Small intestine (tissue), 7 donors: ENCODE measurements at regions not wholly inside any gene's neighbourhood (a gene's known extent, or its start where the extent isn't known, plus 50 kb on each side); places are given as distances from the start of the nearest gene placed in this dataset.

ENCODE experiments used
- DNase-seq, 2 donors: peaks; one replicate each; pipeline versions ENCODE4 v3.0.0 to v3.0.0-alpha.2; 2013
- FAIRE-seq: peaks from 2 replicates; lab custom pipeline; 2012; peaks lifted over from hg19 to GRCh38; lab: Jason Lieb, UNC
- H3K27ac ChIP-seq, 3 donors: one replicate each; pipeline ENCODE4 v1.5.1; 2013; ENCODE audit warnings: low read length in 2 of 3, mild to moderate bottlenecking in 2 of 3, control low read depth in 1 of 3, inconsistent platforms in 1 of 3, low read depth in 1 of 3, moderate library complexity in 1 of 3
- H3K27me3 ChIP-seq, 3 donors: one replicate each; pipeline ENCODE4 v1.6.1; 2013; ENCODE audit warnings: low read length in 3 of 3, inconsistent platforms in 1 of 3; ENCODE audit not compliant: control insufficient read depth in 3 of 3, insufficient read depth in 3 of 3
- H3K36me3 ChIP-seq, 3 donors: one replicate each; pipeline ENCODE4 v1.6.1; 2013; ENCODE audit warnings: low read length in 3 of 3, inconsistent platforms in 1 of 3, low read depth in 1 of 3, mild to moderate bottlenecking in 1 of 3, moderate library complexity in 1 of 3; ENCODE audit not compliant: control insufficient read depth in 3 of 3, insufficient read depth in 2 of 3
- H3K4me1 ChIP-seq, 3 donors: one replicate each; pipeline ENCODE4 v1.6.1; 2013; ENCODE audit warnings: low read length in 2 of 3, inconsistent platforms in 1 of 3, low read depth in 1 of 3, mild to moderate bottlenecking in 1 of 3, moderate library complexity in 1 of 3; ENCODE audit not compliant: control insufficient read depth in 3 of 3, insufficient read depth in 2 of 3
- H3K4me3 ChIP-seq, 3 donors: one replicate each; pipeline ENCODE4 v1.5.1; 2013; ENCODE audit warnings: low read length in 3 of 3, control low read depth in 1 of 3, inconsistent platforms in 1 of 3, low read depth in 1 of 3, mild to moderate bottlenecking in 1 of 3, moderate library complexity in 1 of 3
- H3K9me3 ChIP-seq, 2 donors: one replicate each; pipeline ENCODE4 v1.6.1; 2013; ENCODE audit warnings: low read depth in 1 of 2, low read length in 1 of 2; ENCODE audit not compliant: control insufficient read depth in 2 of 2, insufficient read depth in 1 of 2
- WGBS, 3 donors: extraction: QIAGEN DNeasy Blood & Tissue Kit; methylation state at CpG; one replicate each; pipeline ENCODE4 v1.1.7; 2013; 5-methylcytosine and 5-hydroxymethylcytosine counted together
- donor health status: healthy with polysubstance abuse.
- donor health status: control.
- donor health status: control.
- donor health status: Bipolar disorder and iron deficiency.
- donor health status: healthy.

GRCh38 chr13:53411463-53411862 lies 382.9 kb downstream of the OLFM4 start:
- H3K4me3 ChIP-seq, result no peak overlapping the region
- WGBS, 3 donors, result 30 to 38% (median 30%) methylated on average over 1 of the region's 1 CpG
- H3K27me3 ChIP-seq, result no peaks in the 10 kb centered on the region
- H3K36me3 ChIP-seq, result no peaks in the 10 kb centered on the region
- H3K9me3 ChIP-seq, result no peaks in the 10 kb centered on the region
- no peaks in the 10 kb centered on the region for H3K4me1 ChIP-seq
- DNase-seq, result no peak
- H3K27ac ChIP-seq, result no peak overlapping the region
- no peak for FAIRE-seq

GRCh38 chr13:53415135-53415534 lies 386.5 kb downstream of the OLFM4 start:
- no peak for DNase-seq
- FAIRE-seq, result no peak
- Histone ChIP-seq H3K36me3 (no peaks in the 10 kb centered on the region), H3K27ac (no peak overlapping the region), H3K9me3 (no peaks in the 10 kb centered on the region), H3K4me1 (no peaks in the 10 kb centered on the region), H3K27me3 (no peaks in the 10 kb centered on the region), H3K4me3 (no peak overlapping the region)
- 82 to 90% (median 87%) methylated on average over 2 of the region's 2 CpGs for WGBS, 3 donors

DNA sequence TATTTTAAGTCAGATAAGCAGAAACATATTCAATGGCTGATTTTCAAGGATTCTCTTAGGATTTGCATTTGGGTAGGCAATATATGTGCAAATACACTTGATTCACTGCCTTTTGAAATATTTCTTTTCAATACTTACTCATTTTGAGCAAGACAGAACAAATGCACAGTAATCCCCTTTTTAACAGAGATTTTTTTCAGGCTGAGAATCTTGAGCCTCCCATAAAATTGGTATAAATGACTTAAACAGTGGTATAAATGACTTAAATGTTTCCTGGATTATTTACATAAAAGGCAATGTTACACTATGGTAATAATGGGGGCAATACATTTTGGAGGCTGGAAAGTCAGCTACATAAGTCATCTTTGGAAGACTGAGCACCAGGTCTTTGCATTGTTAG lies 389.0 kb downstream of the OLFM4 start:
- Histone ChIP-seq H3K36me3 (no peaks in the 10 kb centered on the region), H3K27me3 (no peaks in the 10 kb centered on the region), H3K4me1 (no peaks in the 10 kb centered on the region), H3K9me3 (no peaks in the 10 kb centered on the region), H3K27ac (no peak overlapping the region), H3K4me3 (no peak overlapping the region)
- no peak for FAIRE-seq
- DNase-seq, result no peak

DNA sequence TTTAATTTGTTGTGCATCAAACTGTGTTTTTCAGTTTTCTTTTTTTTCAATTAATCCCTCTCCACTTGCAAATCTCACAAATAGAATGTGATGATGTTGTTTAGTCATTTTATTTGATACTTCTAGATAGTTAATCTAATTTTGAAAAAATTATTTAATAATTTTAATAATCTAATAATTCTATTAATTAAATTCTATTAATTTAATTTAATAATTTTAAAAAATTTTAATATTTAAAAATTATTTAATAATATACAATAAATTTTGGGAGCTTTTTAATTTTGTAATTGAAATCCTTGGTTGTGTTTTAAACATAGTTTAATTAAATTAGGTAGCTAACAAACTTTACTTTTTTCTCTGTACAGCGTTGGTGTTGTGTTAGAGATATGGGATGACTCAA lies 393.8 kb downstream of the OLFM4 start:
- Histone ChIP-seq H3K36me3 (no peaks in the 10 kb centered on the region), H3K27ac (no peak overlapping the region), H3K27me3 (no peaks in the 10 kb centered on the region), H3K9me3 (no peaks in the 10 kb centered on the region), H3K4me3 (no peak overlapping the region), H3K4me1 (no peaks in the 10 kb centered on the region)
- FAIRE-seq, result peak; percentile 55
- WGBS, 3 donors, result 73 to 87% (median 84%) methylated on average over 1 of the region's 1 CpG
- DNase-seq, result no peak

GRCh38 chr13:53436396-53436795 lies 407.8 kb downstream of the OLFM4 start:
- H3K9me3 ChIP-seq, result peaks cover 0 to 4% of the 10 kb centered on the region in 2 donors
- no peak overlapping the region for H3K27ac ChIP-seq
- no peaks in the 10 kb centered on the region for H3K4me1 ChIP-seq
- WGBS, 3 donors, result 36 to 56% (median 50%) methylated on average over 3 of the region's 3 CpGs
- no peak overlapping the region for H3K4me3 ChIP-seq
- no peaks in the 10 kb centered on the region for H3K27me3 ChIP-seq
- FAIRE-seq, result no peak
- DNase-seq, result no peak
- no peaks in the 10 kb centered on the region for H3K36me3 ChIP-seq

DNA sequence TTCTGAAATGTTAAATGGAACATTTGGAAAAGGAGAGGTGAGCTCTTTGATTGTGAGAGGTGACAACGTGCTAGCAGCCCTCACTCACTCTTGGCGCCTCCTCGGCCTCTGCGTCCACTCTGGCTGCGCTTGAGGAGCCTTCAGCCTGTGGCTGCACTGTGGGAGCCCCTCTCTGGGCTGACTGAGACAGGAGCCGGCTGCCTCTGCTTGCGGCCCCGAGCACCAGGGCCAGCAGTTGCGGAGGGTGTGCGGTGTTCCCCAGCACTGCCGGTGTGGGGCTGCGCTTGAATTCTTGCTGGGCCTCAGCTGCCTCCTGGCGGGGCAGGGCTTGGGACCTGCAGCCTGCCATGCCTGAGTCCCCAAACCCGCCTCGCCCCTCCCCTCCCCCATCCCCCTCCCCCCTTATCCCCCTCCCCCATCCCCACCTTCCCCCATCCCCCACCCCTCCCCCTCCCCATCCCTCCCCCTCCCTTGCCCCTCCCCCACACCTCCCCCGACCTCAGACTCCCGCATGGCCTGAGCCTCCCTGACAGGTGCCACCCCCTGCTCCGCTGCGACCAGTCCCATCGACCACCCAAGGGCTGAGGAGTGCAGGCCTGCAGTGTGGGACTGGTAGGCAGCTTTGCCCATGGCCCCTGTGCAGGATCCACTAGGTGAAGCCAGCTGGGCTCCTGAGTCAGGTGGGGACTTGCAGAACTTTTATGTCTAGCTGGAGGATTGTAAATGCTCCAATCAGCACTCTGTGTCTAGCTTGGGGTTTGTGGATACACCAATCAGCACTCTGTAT lies 411.0 kb downstream of the OLFM4 start:
- 93 to 98% (median 96%) methylated on average over 16 to 20 of the region's 20 CpGs for WGBS, 3 donors
- Histone ChIP-seq H3K36me3 (no peaks in the 10 kb centered on the region), H3K27ac (no peak overlapping the region), H3K4me3 (no peak overlapping the region), H3K4me1 (no peaks in the 10 kb centered on the region), H3K27me3 (no peaks in the 10 kb centered on the region), H3K9me3 (peaks cover 0 to 4% of the 10 kb centered on the region in 2 donors)
- FAIRE-seq (no peak), DNase-seq (no peak)

GRCh38 chr13:53442979-53443378 lies 414.4 kb downstream of the OLFM4 start:
- 87 to 90% (median 90%) methylated on average over 5 of the region's 5 CpGs for WGBS, 3 donors
- Histone ChIP-seq H3K36me3 (no peaks in the 10 kb centered on the region), H3K9me3 (peaks cover 0 to 7% of the 10 kb centered on the region in 2 donors), H3K4me3 (no peak overlapping the region), H3K4me1 (no peaks in the 10 kb centered on the region), H3K27me3 (no peaks in the 10 kb centered on the region), H3K27ac (no peak overlapping the region)
- DNase-seq, result no peak
- no peak for FAIRE-seq

- WGBS, 3 donors, result 13 to 57% (median 38%) methylated on average over 1 of the region's 1 CpG
- Histone ChIP-seq H3K9me3 (peaks cover 0 to 18% of the 10 kb centered on the region in 2 donors), H3K27me3 (no peaks in the 10 kb centered on the region), H3K4me1 (no peaks in the 10 kb centered on the region), H3K27ac (no peak overlapping the region), H3K36me3 (no peaks in the 10 kb centered on the region), H3K4me3 (no peak overlapping the region)
- no peak for DNase-seq
- no peak for FAIRE-seq
Observed at GRCh38 chr13:53445686-53446085, 417.1 kb downstream of the OLFM4 start.

DNA sequence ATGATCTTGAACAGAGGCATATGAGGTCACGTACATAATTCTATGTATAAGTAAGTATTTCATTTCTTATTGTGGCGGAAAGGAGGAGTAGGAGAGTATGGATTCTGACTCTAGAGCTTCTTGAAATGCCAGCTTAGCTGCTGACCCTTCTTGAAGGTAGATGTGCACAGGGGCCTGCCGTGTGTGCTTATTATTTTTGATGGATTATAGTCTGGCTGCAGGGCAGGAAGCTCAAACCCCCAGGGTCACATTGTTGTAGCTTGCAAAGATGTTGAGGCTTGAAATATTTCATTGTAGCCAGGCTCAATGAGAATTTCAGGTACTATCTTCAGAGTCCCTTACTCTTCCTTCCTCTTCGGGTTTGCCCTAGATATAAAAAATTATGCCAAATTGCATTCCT lies 418.8 kb downstream of the OLFM4 start:
- H3K9me3 ChIP-seq, result peaks cover 0 to 21% of the 10 kb centered on the region in 2 donors
- H3K36me3 ChIP-seq, result no peaks in the 10 kb centered on the region
- FAIRE-seq (no peak), DNase-seq (no peak)
- no peaks in the 10 kb centered on the region for H3K27me3 ChIP-seq
- H3K27ac ChIP-seq, result no peak overlapping the region
- no peak overlapping the region for H3K4me3 ChIP-seq
- WGBS, 3 donors, result 81 to 86% (median 83%) methylated on average over 4 of the region's 4 CpGs
- H3K4me1 ChIP-seq, result no peaks in the 10 kb centered on the region
